ENCODE measurements at regions not wholly inside any gene's neighbourhood (a gene's known extent, or its start where the extent isn't known, plus 50 kb on each side); places are given as distances from the start of the nearest gene placed in this dataset.
"Not testable (repeated sequence)": the region's sequence is repeated elsewhere in the genome, so short reads cannot be mapped to it uniquely, and the experiment has no call there.

- DNase-seq: no peak
These were observed 107.0 kb upstream of the SMLR1 start for GRCh38 chr6:130720076-130720715.

- no peak for DNase-seq
These were observed 103.1 kb upstream of the SMLR1 start for GRCh38 chr6:130724089-130724488.

- DNase-seq: no peak
These were observed 101.7 kb upstream of the SMLR1 start for GRCh38 chr6:130725551-130725950.

- DNase-seq: not testable (repeated sequence)
These were observed 99.1 kb upstream of the SMLR1 start for GRCh38 chr6:130728064-130728463.

GRCh38 chr6:130730600-130730999 lies 96.6 kb upstream of the SMLR1 start:
- DNase-seq: no peak

- no peak for DNase-seq
These were observed 93.0 kb upstream of the SMLR1 start for GRCh38 chr6:130734161-130734560.

- no peak for DNase-seq
These were observed 86.9 kb upstream of the SMLR1 start for GRCh38 chr6:130740308-130740707.

GRCh38 chr6:130742131-130742681 lies 85.0 kb upstream of the SMLR1 start:
- no peak for DNase-seq

GRCh38 chr6:130743175-130743574 lies 84.0 kb upstream of the SMLR1 start:
- DNase-seq: no peak

GRCh38 chr6:130744576-130745366 lies 82.4 kb upstream of the SMLR1 start:
- DNase-seq: no peak

- DNase-seq: no peak
These were observed 79.2 kb upstream of the SMLR1 start for GRCh38 chr6:130748041-130748440.

GRCh38 chr6:130749402-130749801 lies 77.8 kb upstream of the SMLR1 start:
- DNase-seq: no peak

GRCh38 chr6:130752267-130752666 lies 74.9 kb upstream of the SMLR1 start:
- no peak for DNase-seq

GRCh38 chr6:130754786-130755367 lies 72.3 kb upstream of the SMLR1 start:
- DNase-seq: no peak

- no peak for DNase-seq
These were observed 71.7 kb upstream of the SMLR1 start for GRCh38 chr6:130755368-130756034.

- DNase-seq: no peak
These were observed 70.4 kb upstream of the SMLR1 start for GRCh38 chr6:130756824-130757223.

GRCh38 chr6:130758813-130759212 lies 68.4 kb upstream of the SMLR1 start:
- no peak for DNase-seq

- DNase-seq: no peak
These were observed 67.2 kb upstream of the SMLR1 start for GRCh38 chr6:130760006-130760405.

GRCh38 chr6:130761286-130761685 lies 65.9 kb upstream of the SMLR1 start:
- DNase-seq: no peak

GRCh38 chr6:130765181-130765727 lies 62.0 kb upstream of the SMLR1 start:
- no peak for DNase-seq

GRCh38 chr6:130766239-130767144 lies 60.7 kb upstream of the SMLR1 start:
- DNase-seq: no peak

- no peak for DNase-seq
These were observed 57.3 kb upstream of the SMLR1 start for GRCh38 chr6:130769861-130770260.

All from CD4-positive, alpha-beta T cell treated with Interleukin-15 for 1 hour (primary cell).